HCT116 (cell line): ENCODE measurements at regions not wholly inside any gene's neighbourhood (a gene's known extent, or its start where the extent isn't known, plus 50 kb on each side); places are given as distances from the start of the nearest gene placed in this dataset.

ENCODE experiments used
- ATAC-seq: fragments of 200-7000 bp; cut with Tn5 transposase; 2 replicates; pipeline ENCODE4 v1.9.1; 2020; ENCODE audit warnings: mild to moderate bottlenecking, moderate library complexity
- BruUV-seq: library from RNA; stranded (reverse); fragments of 400-500 nt; replicated peaks from 2 replicates; lab custom pipeline; 2021; lab: Mats Ljungman, UMichigan
- CTCF ChIA-PET: fragments of 300-600 bp; sonication (Branson Sonifier 250); formaldehyde crosslinking; loops from one replicate; lab custom pipeline; 2021; ENCODE audit warnings: antibody characterized with exemption; lab: Charles Lee
- POLR2A ChIA-PET: fragments of 300-600, 350-600 bp; sonication (Branson Sonifier 250); formaldehyde crosslinking; loops from one replicate; lab custom pipeline; 2021; ENCODE audit warnings: antibody characterized with exemption; lab: Charles Lee
- RAD21 ChIA-PET, 2 experiments: fragments of 300-600 bp; sonication (Branson Sonifier 250); formaldehyde crosslinking; loops; one replicate each; lab custom pipeline; 2023; ENCODE audit warnings: low total read pairs in 2 of 2; ENCODE audit not compliant: uncharacterized antibody in 2 of 2, unreplicated experiment in 2 of 2, low non-redundant PET in 1 of 2; lab: Charles Lee
- DNase-seq: peaks from one replicate; pipeline ENCODE4 v3.0.0-alpha.2; 2010; ENCODE audit warnings: low read depth, low spot score
- H2AFZ ChIP-seq: fragments of 200-600 bp; shearing (Covaris generic), sonication (generic); 2 replicates; pipeline ENCODE4 v1.6.1; 2017; ENCODE audit warnings: low read depth, mixed run types, mixed read lengths, antibody characterized with exemption, low read length; ENCODE audit not compliant: poor library complexity, severe bottlenecking
- H3K27ac ChIP-seq: 2 replicates; pipeline ENCODE4 v1.5.1; 2012; ENCODE audit warnings: low read depth, low read length
- H3K27me3 ChIP-seq: fragments of 200-600 bp; sonication (generic); 2 replicates; pipeline ENCODE4 v1.6.1; 2016; ENCODE audit warnings: mixed run types, low read length, mixed read lengths; ENCODE audit not compliant: insufficient read depth
- H3K36me3 ChIP-seq, 2 experiments: fragments of 200-500 bp in 1 of 2; fragments of 200-600 bp in 1 of 2; sonication (Bioruptor generic) in 1 of 2; sonication (generic) in 1 of 2; 2 replicates each; pipeline versions ENCODE4 v1.5.1 to v1.6.1; 2014 to 2016; ENCODE audit warnings: low read length in 2 of 2, inconsistent platforms in 1 of 2, mixed read lengths in 1 of 2, mixed run types in 1 of 2; ENCODE audit not compliant: insufficient read depth in 2 of 2, control insufficient read depth in 1 of 2
- H3K4me1 ChIP-seq, 2 experiments: fragments of 200-600 bp in 1 of 2; sonication (generic) in 1 of 2; 2 replicates each; pipeline versions ENCODE4 v1.5.1 to v1.6.1; 2012 to 2017; ENCODE audit warnings: low read length in 2 of 2, inconsistent platforms in 1 of 2, mild to moderate bottlenecking in 1 of 2, mixed read lengths in 1 of 2, mixed run types in 1 of 2, moderate library complexity in 1 of 2; ENCODE audit not compliant: insufficient read depth in 2 of 2, control insufficient read depth in 1 of 2
- H3K4me2 ChIP-seq: fragments of 200-600 bp; sonication (generic); 2 replicates; pipeline ENCODE4 v1.6.1; 2017; ENCODE audit warnings: mixed run types, low read length, mixed read lengths
- H3K4me3 ChIP-seq, 2 experiments: fragments of 200-600 bp in 1 of 2; sonication (generic) in 1 of 2; replicated peaks in 1 of 2; 2 replicates each; pipeline ENCODE4 v1.5.1; 2011 to 2016; ENCODE audit warnings: low read length in 2 of 2, control low read depth in 1 of 2, low read depth in 1 of 2, mild to moderate bottlenecking in 1 of 2, mixed read lengths in 1 of 2, mixed run types in 1 of 2
- H3K79me2 ChIP-seq: fragments of 200-600 bp; sonication (generic); 2 replicates; pipeline ENCODE4 v1.6.1; 2017; ENCODE audit warnings: mild to moderate bottlenecking, mixed run types, low read length, moderate library complexity, mixed read lengths; ENCODE audit not compliant: insufficient read depth
- H3K9ac ChIP-seq: fragments of 200-600 bp; sonication (generic); 2 replicates; pipeline ENCODE4 v1.6.1; 2016; ENCODE audit warnings: low read length, mixed read lengths
- H3K9me2 ChIP-seq: fragments of 200-600 bp; sonication (generic), shearing (Covaris generic); 2 replicates; pipeline ENCODE4 v1.6.1; 2017; ENCODE audit warnings: mixed run types, mild to moderate bottlenecking, moderate library complexity; ENCODE audit not compliant: insufficient read depth
- H3K9me3 ChIP-seq, 2 experiments: fragments of 200-500 bp in 1 of 2; fragments of 200-600 bp in 1 of 2; sonication (Bioruptor generic) in 1 of 2; sonication (generic) in 1 of 2; 2 replicates each; pipeline ENCODE4 v1.6.1; 2014 to 2017; ENCODE audit warnings: low read length in 2 of 2, mixed read lengths in 2 of 2, inconsistent platforms in 1 of 2, low read depth in 1 of 2, mild to moderate bottlenecking in 1 of 2, mixed run types in 1 of 2, moderate library complexity in 1 of 2; ENCODE audit not compliant: control insufficient read depth in 1 of 2, insufficient read depth in 1 of 2
- H4K20me1 ChIP-seq: fragments of 200-600 bp; sonication (generic), shearing (Covaris generic); 2 replicates; pipeline ENCODE4 v1.6.1; 2017; ENCODE audit warnings: mixed run types, mild to moderate bottlenecking, moderate library complexity; ENCODE audit not compliant: insufficient read depth
- EGR1 ChIP-seq: IDR thresholded peaks from 2 replicates; pipeline ENCODE4 v1.6.1; 2012; ENCODE audit warnings: low read depth
- ELF1 ChIP-seq: IDR thresholded peaks from 2 replicates; pipeline ENCODE4 v1.6.1; 2012; ENCODE audit warnings: low read depth, borderline replicate concordance
- EZH2phosphoT487 ChIP-seq: fragments of 200-600 bp; IDR thresholded peaks from 2 replicates; pipeline ENCODE4 v1.6.1; 2018; ENCODE audit warnings: antibody characterized with exemption, borderline replicate concordance
- JUND ChIP-seq: IDR thresholded peaks from 2 replicates; pipeline ENCODE4 v1.6.1; 2012
- MAX ChIP-seq: IDR thresholded peaks from 2 replicates; pipeline ENCODE4 v1.6.1; 2012
- RAD21 ChIP-seq: IDR thresholded peaks from 2 replicates; pipeline ENCODE4 v1.6.1; 2012; ENCODE audit warnings: low read depth, mild to moderate bottlenecking
- SRF ChIP-seq: IDR thresholded peaks from 2 replicates; pipeline ENCODE4 v1.6.1; 2012; ENCODE audit warnings: low read depth
- TCF7L2 ChIP-seq: IDR thresholded peaks from 2 replicates; pipeline ENCODE4 v1.7.0; 2011; ENCODE audit warnings: borderline replicate concordance, inconsistent platforms; ENCODE audit not compliant: insufficient read depth, insufficient read length; ENCODE audit errors: extremely low read depth
- YY1 ChIP-seq: IDR thresholded peaks from 2 replicates; pipeline ENCODE4 v1.6.1; 2011; ENCODE audit warnings: low read length, low read depth, moderate library complexity, mild to moderate bottlenecking; ENCODE audit not compliant: insufficient replicate concordance; ENCODE audit errors: extremely low read depth
- ZFX ChIP-seq: fragments of 450-650 bp; IDR thresholded peaks from 2 replicates; pipeline ENCODE4 v1.6.1; 2017
- ZNF274 ChIP-seq: fragments of 200-500 bp; sonication (Bioruptor generic); IDR thresholded peaks from 2 replicates; pipeline ENCODE4 v1.6.1; 2014; ENCODE audit warnings: mild to moderate bottlenecking, low read depth, low read length, inconsistent platforms
- intact Hi-C: fragments of 100-400 bp; cut with micrococcal nuclease; formaldehyde crosslinking; loops from 2 replicates; pipeline ENCODE4 v1.10.0; 2022
- TF ChIP-seq, protein P1 (sequence below): IDR thresholded peaks from 2 replicates; pipeline ENCODE4 v1.6.1; 2012
- TF ChIP-seq, protein P2 (sequence below): IDR thresholded peaks from 2 replicates; pipeline ENCODE4 v1.6.1; 2012; ENCODE audit warnings: low read depth
- TF ChIP-seq, protein P3 (sequence below), 3 experiments: fragments of 200-600 bp in 1 of 3; sonication (generic) in 1 of 3; IDR thresholded peaks in 2 of 3; conservative IDR thresholded peaks in 1 of 3; 2 replicates each; pipeline ENCODE4 v1.5.1; 2012 to 2017; ENCODE audit warnings: low read depth in 2 of 3, low read length in 2 of 3, antibody characterized with exemption in 1 of 3, borderline replicate concordance in 1 of 3, control low read depth in 1 of 3, mild to moderate bottlenecking in 1 of 3, mixed read lengths in 1 of 3, mixed run types in 1 of 3, moderate library complexity in 1 of 3; ENCODE audit not compliant: insufficient read depth in 1 of 3

GRCh38 chr11:24226606-24227005 is 270.2 kb upstream of the LUZP2 start:
- ChIA-PET RAD21 (no interaction called here), POLR2A (no interaction called here), CTCF (no interaction called here)
- no TSS peak for BruUV-seq
- Histone ChIP-seq H3K36me3 (no peaks in the 10 kb centered on the region), H3K9me2 (no peaks in the 10 kb centered on the region), H3K4me1 (no peaks in the 10 kb centered on the region), H4K20me1 (no peaks in the 10 kb centered on the region), H3K79me2 (no peaks in the 10 kb centered on the region), H3K4me2 (no peak overlapping the region), H2AFZ (no peak overlapping the region), H3K9ac (no peak overlapping the region), H3K9me3 (peaks cover 5 to 13% of the 10 kb centered on the region in 2 experiments; a peak in 2 of 4 replicates), H3K4me3 (no peak overlapping the region), H3K27ac (no peak overlapping the region), H3K27me3 (no peaks in the 10 kb centered on the region)
- intact Hi-C loops, result no loop called here
- TF ChIP-seq ZNF274 (no peak), JUND (no peak), YY1 (no peak), ELF1 (no peak), EGR1 (no peak)
- DNase-seq, result no peak
- ATAC-seq, result no peak

DNA sequence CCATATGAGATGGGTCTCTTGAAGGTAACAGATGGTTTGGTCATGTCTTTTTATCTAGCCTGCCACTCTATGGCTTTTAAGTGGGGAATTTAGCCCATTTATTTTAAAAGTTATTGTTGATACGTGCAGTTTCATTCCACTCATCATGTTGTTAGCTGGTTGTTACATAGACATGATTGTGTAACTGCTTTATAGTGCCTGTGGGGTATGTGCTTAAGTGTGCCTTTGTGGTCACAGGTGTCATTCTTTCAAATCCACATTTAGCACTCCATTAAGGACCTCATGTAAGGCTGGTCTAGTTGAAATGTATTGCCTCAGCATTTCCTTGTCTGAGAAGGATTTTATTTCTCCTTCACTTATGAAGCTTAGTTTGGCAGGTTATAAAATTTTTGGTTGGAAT is 263.8 kb upstream of the LUZP2 start:
- DNase-seq (no peak), ATAC-seq (no peak)
- intact Hi-C loops, result no loop called here
- H3K4me2 ChIP-seq, result no peak overlapping the region
- H3K4me3 ChIP-seq, result no peak overlapping the region
- H3K9me2 ChIP-seq, result no peaks in the 10 kb centered on the region
- CTCF ChIA-PET, result no interaction called here
- peaks cover 10 to 11% of the 10 kb centered on the region in 2 experiments; a peak in 3 of 4 replicates for H3K9me3 ChIP-seq
- RAD21 ChIA-PET, result no interaction called here
- no peak overlapping the region for H3K9ac ChIP-seq
- no peaks in the 10 kb centered on the region for H4K20me1 ChIP-seq
- no peaks in the 10 kb centered on the region for H3K36me3 ChIP-seq
- H3K79me2 ChIP-seq, result no peaks in the 10 kb centered on the region
- no peaks in the 10 kb centered on the region for H3K27me3 ChIP-seq
- POLR2A ChIA-PET, result no interaction called here
- H3K4me1 ChIP-seq, result no peaks in the 10 kb centered on the region
- H2AFZ ChIP-seq, result no peak overlapping the region
- no TSS peak for BruUV-seq
- no peak overlapping the region for H3K27ac ChIP-seq
- TF ChIP-seq EZH2phosphoT487 (no peak), EGR1 (no peak), RAD21 (no peak), ZFX (no peak), SRF (no peak), TCF7L2 (no peak), YY1 (no peak), MAX (no peak)
- TF ChIP-seq, protein P1, sequence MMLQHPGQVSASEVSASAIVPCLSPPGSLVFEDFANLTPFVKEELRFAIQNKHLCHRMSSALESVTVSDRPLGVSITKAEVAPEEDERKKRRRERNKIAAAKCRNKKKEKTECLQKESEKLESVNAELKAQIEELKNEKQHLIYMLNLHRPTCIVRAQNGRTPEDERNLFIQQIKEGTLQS, result no peak
- TF ChIP-seq, protein P2, sequence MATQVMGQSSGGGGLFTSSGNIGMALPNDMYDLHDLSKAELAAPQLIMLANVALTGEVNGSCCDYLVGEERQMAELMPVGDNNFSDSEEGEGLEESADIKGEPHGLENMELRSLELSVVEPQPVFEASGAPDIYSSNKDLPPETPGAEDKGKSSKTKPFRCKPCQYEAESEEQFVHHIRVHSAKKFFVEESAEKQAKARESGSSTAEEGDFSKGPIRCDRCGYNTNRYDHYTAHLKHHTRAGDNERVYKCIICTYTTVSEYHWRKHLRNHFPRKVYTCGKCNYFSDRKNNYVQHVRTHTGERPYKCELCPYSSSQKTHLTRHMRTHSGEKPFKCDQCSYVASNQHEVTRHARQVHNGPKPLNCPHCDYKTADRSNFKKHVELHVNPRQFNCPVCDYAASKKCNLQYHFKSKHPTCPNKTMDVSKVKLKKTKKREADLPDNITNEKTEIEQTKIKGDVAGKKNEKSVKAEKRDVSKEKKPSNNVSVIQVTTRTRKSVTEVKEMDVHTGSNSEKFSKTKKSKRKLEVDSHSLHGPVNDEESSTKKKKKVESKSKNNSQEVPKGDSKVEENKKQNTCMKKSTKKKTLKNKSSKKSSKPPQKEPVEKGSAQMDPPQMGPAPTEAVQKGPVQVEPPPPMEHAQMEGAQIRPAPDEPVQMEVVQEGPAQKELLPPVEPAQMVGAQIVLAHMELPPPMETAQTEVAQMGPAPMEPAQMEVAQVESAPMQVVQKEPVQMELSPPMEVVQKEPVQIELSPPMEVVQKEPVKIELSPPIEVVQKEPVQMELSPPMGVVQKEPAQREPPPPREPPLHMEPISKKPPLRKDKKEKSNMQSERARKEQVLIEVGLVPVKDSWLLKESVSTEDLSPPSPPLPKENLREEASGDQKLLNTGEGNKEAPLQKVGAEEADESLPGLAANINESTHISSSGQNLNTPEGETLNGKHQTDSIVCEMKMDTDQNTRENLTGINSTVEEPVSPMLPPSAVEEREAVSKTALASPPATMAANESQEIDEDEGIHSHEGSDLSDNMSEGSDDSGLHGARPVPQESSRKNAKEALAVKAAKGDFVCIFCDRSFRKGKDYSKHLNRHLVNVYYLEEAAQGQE, result no peak
- TF ChIP-seq, protein P3, sequence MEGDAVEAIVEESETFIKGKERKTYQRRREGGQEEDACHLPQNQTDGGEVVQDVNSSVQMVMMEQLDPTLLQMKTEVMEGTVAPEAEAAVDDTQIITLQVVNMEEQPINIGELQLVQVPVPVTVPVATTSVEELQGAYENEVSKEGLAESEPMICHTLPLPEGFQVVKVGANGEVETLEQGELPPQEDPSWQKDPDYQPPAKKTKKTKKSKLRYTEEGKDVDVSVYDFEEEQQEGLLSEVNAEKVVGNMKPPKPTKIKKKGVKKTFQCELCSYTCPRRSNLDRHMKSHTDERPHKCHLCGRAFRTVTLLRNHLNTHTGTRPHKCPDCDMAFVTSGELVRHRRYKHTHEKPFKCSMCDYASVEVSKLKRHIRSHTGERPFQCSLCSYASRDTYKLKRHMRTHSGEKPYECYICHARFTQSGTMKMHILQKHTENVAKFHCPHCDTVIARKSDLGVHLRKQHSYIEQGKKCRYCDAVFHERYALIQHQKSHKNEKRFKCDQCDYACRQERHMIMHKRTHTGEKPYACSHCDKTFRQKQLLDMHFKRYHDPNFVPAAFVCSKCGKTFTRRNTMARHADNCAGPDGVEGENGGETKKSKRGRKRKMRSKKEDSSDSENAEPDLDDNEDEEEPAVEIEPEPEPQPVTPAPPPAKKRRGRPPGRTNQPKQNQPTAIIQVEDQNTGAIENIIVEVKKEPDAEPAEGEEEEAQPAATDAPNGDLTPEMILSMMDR (IDR thresholded peaks at IDR 0.05 in 2 of 3, conservative IDR thresholded peaks at IDR 0.05 in 1 of 3; ENCODE audit: borderline replicate concordance in 1 of 3, insufficient read depth in 1 of 3, low read depth in 2 of 3, low read length in 2 of 3), result no peak
